Fibroblast of pulmonary artery (primary cell): ENCODE measurements at regions not wholly inside any gene's neighbourhood (a gene's known extent, or its start where the extent isn't known, plus 50 kb on each side); places are given as distances from the start of the nearest gene placed in this dataset.

ENCODE experiments used
- DNase-seq: peaks from one replicate; pipeline ENCODE4 v3.0.0-alpha.2; 2010; ENCODE audit warnings: low read depth
- H3K4me3 ChIP-seq: replicated peaks from 2 replicates; pipeline ENCODE4 v1.5.1; 2011; ENCODE audit warnings: low read depth, mild to moderate bottlenecking, control low read depth, low read length, moderate library complexity
- CTCF ChIP-seq: IDR thresholded peaks from 2 replicates; pipeline ENCODE4 v1.5.1; 2011; ENCODE audit warnings: mild to moderate bottlenecking, control low read depth, low read length, inconsistent platforms; ENCODE audit errors: missing control alignments

DNA sequence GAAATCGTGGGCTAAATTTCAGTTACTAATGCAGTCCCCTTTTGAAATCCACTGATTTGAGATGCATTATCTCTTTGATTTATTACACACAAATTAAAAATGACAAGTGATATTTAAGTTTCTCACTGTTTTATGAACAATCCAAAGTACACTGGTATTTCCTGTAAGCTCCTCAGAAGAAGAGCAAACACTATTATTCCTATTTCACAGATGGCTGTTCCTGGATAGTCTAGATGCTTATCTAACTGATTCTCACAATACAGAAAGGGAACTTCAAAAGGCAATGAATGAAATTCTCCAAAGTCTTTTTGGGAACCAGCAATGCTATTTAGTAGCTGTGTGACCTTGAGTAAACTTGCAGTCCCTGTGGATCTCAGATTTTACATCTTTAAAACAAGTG, 404.7 kb upstream of the DAB2 start:
- no peak for DNase-seq
- TF ChIP-seq CTCF, result no peak
- no peak overlapping the region for H3K4me3 ChIP-seq

DNA sequence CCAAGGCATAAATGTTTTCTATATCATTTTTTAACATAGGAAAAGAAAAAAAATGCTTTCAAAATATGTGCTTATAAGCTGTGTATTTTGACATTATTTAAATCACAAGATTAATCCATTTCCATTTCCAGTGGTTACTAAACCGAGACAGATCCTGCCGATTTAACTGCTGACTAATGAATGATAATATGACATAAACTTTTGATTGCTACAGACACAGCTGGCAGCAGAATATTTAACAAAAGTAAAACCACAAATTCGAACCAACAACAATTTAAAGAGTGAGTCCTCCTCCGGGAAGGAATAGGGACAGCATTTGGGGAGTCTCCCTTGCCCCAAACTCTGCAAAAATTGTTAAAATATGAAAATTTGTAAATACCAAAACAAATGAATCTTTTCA, 401.3 kb upstream of the DAB2 start:
- DNase-seq, result no peak
- TF ChIP-seq CTCF, result no peak
- H3K4me3 ChIP-seq, result no peak overlapping the region

GRCh38 chr5:39825301-39825700, 400.5 kb upstream of the DAB2 start:
- DNase-seq, result no peak
- no peak for TF ChIP-seq CTCF

DNA sequence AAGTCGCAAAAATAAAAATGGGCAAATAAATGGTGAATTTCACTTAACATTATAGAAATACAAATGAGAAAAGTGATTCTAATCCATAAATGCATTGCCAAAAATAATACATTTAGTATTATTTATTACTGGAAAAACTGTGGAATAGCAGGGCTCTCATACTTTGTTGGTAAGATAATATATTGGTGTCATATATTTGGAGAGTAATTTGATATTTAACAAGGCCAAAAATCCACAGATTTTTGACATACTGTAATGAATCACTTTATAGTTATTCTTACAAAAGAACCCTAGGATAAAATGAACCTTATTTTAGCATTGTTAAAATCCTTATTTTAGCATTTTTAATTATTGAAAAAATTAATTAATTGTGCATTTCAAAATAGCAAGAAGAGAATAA, 397.2 kb upstream of the DAB2 start:
- TF ChIP-seq CTCF, result no peak
- DNase-seq, result no peak
- H3K4me3 ChIP-seq, result no peak overlapping the region

More at GRCh38 chr5:39825301-39825700, 400.5 kb upstream of the DAB2 start:
- H3K4me3 ChIP-seq, result no peak overlapping the region

DNA sequence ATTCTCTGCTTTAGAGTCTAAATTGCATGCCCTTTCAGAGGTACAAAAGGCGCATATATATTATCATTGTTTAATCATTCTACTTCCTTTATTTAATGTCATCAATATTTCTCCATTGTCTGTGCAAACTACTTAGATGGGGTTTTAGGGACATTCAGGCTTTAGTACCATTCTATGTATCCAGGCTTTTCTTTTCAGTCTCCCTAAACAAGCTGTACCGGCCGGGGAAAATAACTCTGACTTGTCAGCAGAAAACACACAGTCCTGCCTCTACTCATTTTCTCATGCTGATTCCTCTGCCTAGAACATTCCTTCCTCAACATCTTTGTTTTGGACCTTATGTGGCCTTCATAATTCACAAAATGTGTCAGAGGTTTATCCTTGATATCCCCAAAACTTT, 392.1 kb upstream of the DAB2 start:
- no peak for DNase-seq
- H3K4me3 ChIP-seq, result no peak overlapping the region
- no peak for TF ChIP-seq CTCF

DNA sequence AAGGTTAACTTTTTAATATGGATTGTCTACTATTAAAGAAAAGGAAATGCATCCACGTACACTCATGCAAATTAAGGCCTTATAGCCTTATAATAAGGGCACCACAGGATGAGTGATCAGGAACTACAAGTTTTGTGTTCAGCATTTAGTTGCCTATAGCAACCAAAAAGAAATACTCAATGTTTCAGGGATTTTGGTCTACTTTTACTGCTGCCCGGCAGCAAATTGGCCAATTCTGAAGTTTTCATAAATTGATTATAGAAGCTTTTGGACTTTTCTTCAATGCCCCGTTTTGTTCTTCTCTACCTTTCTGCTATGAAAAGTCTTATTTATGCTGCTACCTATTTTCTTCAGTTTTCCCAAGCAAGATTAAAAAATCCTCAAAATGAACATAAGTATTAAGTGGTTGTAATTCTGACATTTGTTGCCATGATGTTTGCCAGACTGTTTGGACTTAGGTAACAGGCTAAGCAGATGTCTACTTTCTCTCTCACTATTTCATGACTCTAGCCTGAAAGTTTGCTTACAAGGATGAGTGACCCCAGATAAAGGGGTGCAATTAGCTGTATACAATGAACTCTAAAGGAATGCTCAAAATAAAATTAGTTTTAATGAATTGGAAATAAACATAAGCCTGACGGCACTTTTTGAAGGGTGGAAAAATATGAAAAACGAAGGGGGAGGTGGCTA, 391.5 kb upstream of the DAB2 start:
- TF ChIP-seq CTCF, result no peak
- DNase-seq, result no peak
- no peak overlapping the region for H3K4me3 ChIP-seq

- DNase-seq, result no peak
- TF ChIP-seq CTCF, result no peak
- no peak overlapping the region for H3K4me3 ChIP-seq
These were observed 390.9 kb upstream of the DAB2 start for GRCh38 chr5:39815711-39816110.
